Neural crest cell (in vitro differentiated cells): ENCODE measurements at regions not wholly inside any gene's neighbourhood (a gene's known extent, or its start where the extent isn't known, plus 50 kb on each side); places are given as distances from the start of the nearest gene placed in this dataset.

Source experiments
- DNase-seq: peaks from one replicate; pipeline ENCODE4 v3.0.0; 2021; ENCODE audit warnings: low read depth, mixed read lengths, low spot score
- H3K27ac Mint-ChIP-seq: one replicate; pipeline ENCODE4 v1.8.0; 2021; ENCODE audit warnings: mild to moderate bottlenecking, mixed read lengths; ENCODE audit not compliant: unreplicated experiment
- H3K27me3 Mint-ChIP-seq: 2 replicates; pipeline ENCODE4 v1.8.0; 2021; ENCODE audit warnings: low read depth, mild to moderate bottlenecking, mixed read lengths
- H3K36me3 Mint-ChIP-seq: 2 replicates; pipeline ENCODE4 v1.8.0; 2021; ENCODE audit warnings: low read depth, mild to moderate bottlenecking, mixed read lengths
- H3K4me1 Mint-ChIP-seq: 2 replicates; pipeline ENCODE4 v1.8.0; 2021; ENCODE audit warnings: mixed read lengths
- H3K4me3 Mint-ChIP-seq: one replicate; pipeline ENCODE4 v1.8.0; 2021; ENCODE audit warnings: mild to moderate bottlenecking, mixed read lengths
- H3K9me3 Mint-ChIP-seq: 2 replicates; pipeline ENCODE4 v1.8.0; 2021; ENCODE audit warnings: mixed read lengths
- TF ChIP-seq, protein P1 (sequence below): fragments of 200-600 bp; sonication (generic); conservative IDR thresholded peaks from 2 replicates; pipeline ENCODE4 v1.5.0; 2021; ENCODE audit warnings: antibody characterized with exemption, mild to moderate bottlenecking

GRCh38 chr3:137525471-137525870, 238.6 kb upstream of the SOX14 start:
- Mint-ChIP-seq H3K9me3 (no peaks in the 10 kb centered on the region), H3K36me3 (no peaks in the 10 kb centered on the region), H3K27ac (no peak overlapping the region), H3K27me3 (peaks cover 8% of the 10 kb centered on the region), H3K4me1 (no peaks in the 10 kb centered on the region), H3K4me3 (no peak overlapping the region)
- DNase-seq: no peak
- TF ChIP-seq, protein P1, sequence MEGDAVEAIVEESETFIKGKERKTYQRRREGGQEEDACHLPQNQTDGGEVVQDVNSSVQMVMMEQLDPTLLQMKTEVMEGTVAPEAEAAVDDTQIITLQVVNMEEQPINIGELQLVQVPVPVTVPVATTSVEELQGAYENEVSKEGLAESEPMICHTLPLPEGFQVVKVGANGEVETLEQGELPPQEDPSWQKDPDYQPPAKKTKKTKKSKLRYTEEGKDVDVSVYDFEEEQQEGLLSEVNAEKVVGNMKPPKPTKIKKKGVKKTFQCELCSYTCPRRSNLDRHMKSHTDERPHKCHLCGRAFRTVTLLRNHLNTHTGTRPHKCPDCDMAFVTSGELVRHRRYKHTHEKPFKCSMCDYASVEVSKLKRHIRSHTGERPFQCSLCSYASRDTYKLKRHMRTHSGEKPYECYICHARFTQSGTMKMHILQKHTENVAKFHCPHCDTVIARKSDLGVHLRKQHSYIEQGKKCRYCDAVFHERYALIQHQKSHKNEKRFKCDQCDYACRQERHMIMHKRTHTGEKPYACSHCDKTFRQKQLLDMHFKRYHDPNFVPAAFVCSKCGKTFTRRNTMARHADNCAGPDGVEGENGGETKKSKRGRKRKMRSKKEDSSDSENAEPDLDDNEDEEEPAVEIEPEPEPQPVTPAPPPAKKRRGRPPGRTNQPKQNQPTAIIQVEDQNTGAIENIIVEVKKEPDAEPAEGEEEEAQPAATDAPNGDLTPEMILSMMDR: no peak

DNA sequence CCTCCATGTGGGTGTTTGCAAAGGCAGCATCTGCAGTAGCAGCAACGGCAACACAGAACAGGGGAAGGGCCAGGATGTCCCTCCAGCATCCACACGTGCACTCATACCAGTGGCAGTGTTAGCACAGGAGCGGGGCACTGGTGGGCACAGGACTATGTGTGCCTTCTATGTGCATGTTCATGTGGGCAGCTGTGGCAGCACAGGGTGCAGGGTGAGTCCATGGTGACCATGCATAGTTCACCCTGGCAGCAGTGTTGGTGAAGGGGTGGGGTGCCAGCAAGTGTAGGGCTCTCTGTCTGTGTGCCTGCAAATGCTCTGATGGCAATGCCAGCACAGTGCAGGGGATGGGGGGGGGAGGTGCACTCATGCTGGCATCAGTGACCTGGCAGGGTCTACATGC, 222.1 kb upstream of the SOX14 start:
- Mint-ChIP-seq H3K27ac (no peak overlapping the region), H3K4me3 (no peak overlapping the region), H3K27me3 (peaks cover 6% of the 10 kb centered on the region), H3K9me3 (peaks cover 18% of the 10 kb centered on the region), H3K36me3 (peaks cover 3% of the 10 kb centered on the region), H3K4me1 (no peaks in the 10 kb centered on the region)
- DNase-seq: no peak
- TF ChIP-seq, protein P1: no peak

DNA sequence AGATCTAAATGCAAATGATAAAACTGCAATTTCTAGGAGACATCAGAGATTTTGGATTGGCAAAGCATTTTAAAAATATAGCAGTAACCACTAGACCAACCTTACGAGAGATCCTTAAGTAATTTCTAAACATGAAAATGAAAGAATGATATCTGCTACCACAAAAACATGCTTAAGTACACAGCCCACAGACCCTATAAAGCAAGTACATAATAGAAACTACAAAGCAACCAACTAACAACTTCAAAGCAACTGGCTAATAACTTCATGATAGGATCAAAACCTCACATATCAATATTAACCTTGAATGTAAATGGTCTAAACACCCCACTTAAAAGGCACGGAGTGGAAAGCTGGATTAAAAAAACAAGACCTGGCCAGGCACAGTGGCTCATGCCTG, 209.9 kb upstream of the SOX14 start:
- TF ChIP-seq, protein P1: no peak
- Mint-ChIP-seq H3K9me3 (peaks cover 2% of the 10 kb centered on the region), H3K4me1 (no peaks in the 10 kb centered on the region), H3K36me3 (no peaks in the 10 kb centered on the region), H3K4me3 (no peak overlapping the region), H3K27ac (no peak overlapping the region), H3K27me3 (peaks cover 8% of the 10 kb centered on the region)
- DNase-seq: no peak

DNA sequence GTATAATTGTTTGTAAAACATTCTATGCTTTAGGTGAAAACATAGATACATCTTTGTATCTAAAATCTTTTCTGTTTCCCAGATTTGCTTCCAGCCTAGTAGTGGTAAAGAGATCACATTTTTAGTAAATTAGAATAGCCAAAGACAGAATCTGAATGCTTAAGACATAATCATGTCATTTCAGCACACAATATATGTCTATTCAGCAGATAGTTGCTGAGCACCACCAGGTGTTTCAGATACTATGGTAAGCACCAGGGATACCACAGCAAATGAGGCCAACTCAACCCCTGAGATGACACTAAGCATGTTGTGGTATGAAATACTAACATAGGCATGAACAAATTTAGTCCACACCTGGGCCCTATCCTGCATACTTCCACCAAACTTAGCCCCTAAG, 195.2 kb upstream of the SOX14 start:
- Mint-ChIP-seq H3K4me1 (no peaks in the 10 kb centered on the region), H3K27me3 (no peaks in the 10 kb centered on the region), H3K27ac (no peak overlapping the region), H3K4me3 (no peak overlapping the region), H3K9me3 (no peaks in the 10 kb centered on the region), H3K36me3 (no peaks in the 10 kb centered on the region)
- TF ChIP-seq, protein P1: no peak
- DNase-seq: no peak

- no peak overlapping the region for H3K4me3 Mint-ChIP-seq
- no peak overlapping the region for H3K27ac Mint-ChIP-seq
- no peaks in the 10 kb centered on the region for H3K9me3 Mint-ChIP-seq
- no peaks in the 10 kb centered on the region for H3K27me3 Mint-ChIP-seq
- no peaks in the 10 kb centered on the region for H3K4me1 Mint-ChIP-seq
- no peaks in the 10 kb centered on the region for H3K36me3 Mint-ChIP-seq
- TF ChIP-seq, protein P1: no peak
- no peak for DNase-seq
Observed at GRCh38 chr3:137572931-137573330, 191.2 kb upstream of the SOX14 start.

DNA sequence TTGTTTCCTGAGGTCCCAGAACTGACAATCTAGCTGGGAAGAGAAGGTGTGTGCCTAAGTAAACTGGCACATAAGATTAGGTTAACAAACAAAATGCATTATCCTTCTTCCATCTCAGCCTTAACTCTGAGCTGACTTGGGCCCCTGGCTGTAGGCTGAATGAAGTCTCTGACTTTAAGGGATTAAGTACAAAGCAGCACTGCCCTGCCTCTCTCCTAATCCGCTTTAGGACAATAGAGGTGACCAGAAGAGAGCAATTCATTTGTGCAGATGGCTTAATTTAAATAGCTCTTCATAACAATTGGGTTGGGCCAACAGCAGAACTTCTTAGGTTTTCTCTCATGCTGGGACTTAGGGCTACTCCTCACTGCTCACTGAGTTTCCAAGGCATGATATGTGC, 181.6 kb upstream of the SOX14 start:
- no peak for DNase-seq
- TF ChIP-seq, protein P1: no peak
- H3K27me3 Mint-ChIP-seq: peaks cover 6% of the 10 kb centered on the region
- H3K27ac Mint-ChIP-seq: no peak overlapping the region
- peaks cover 11% of the 10 kb centered on the region for H3K9me3 Mint-ChIP-seq
- no peak overlapping the region for H3K4me3 Mint-ChIP-seq
- peaks cover 10% of the 10 kb centered on the region for H3K4me1 Mint-ChIP-seq
- no peaks in the 10 kb centered on the region for H3K36me3 Mint-ChIP-seq
